H9 (cell line): ENCODE measurements at regions not wholly inside any gene's neighbourhood (a gene's known extent, or its start where the extent isn't known, plus 50 kb on each side); places are given as distances from the start of the nearest gene placed in this dataset.

ENCODE experiments used
- DNase-seq: peaks from one replicate; pipeline ENCODE4 v3.0.0-alpha.2; 2017
- H2AFZ ChIP-seq: one replicate; pipeline ENCODE4 v1.6.1; 2013; ENCODE audit warnings: mild to moderate bottlenecking, low read length, control low read depth, moderate library complexity
- H2AK5ac ChIP-seq: 2 replicates; pipeline ENCODE4 v1.6.1; 2013; ENCODE audit warnings: low read length, control low read depth, mixed read lengths; ENCODE audit not compliant: insufficient read length
- H2BK120ac ChIP-seq: one replicate; pipeline ENCODE4 v1.6.1; 2013; ENCODE audit warnings: low read depth, mild to moderate bottlenecking, low read length, control low read depth, inconsistent platforms; ENCODE audit not compliant: poor library complexity, severe bottlenecking
- H2BK12ac ChIP-seq: 2 replicates; pipeline ENCODE4 v1.6.1; 2013; ENCODE audit warnings: low read length, control low read depth, mixed read lengths, low read depth; ENCODE audit not compliant: insufficient read length
- H2BK15ac ChIP-seq: 2 replicates; pipeline ENCODE4 v1.6.1; 2013; ENCODE audit warnings: low read depth, low read length, control low read depth
- H2BK20ac ChIP-seq: one replicate; pipeline ENCODE4 v1.6.1; 2013; ENCODE audit warnings: low read depth, mild to moderate bottlenecking, low read length, control low read depth, inconsistent platforms; ENCODE audit not compliant: poor library complexity, severe bottlenecking
- H2BK5ac ChIP-seq: 2 replicates; pipeline ENCODE4 v1.6.1; 2013; ENCODE audit warnings: low read length, control low read depth, mixed read lengths; ENCODE audit not compliant: insufficient read length
- H3K14ac ChIP-seq: 2 replicates; pipeline ENCODE4 v1.6.1; 2013; ENCODE audit warnings: low read length, control low read depth; ENCODE audit not compliant: insufficient read depth
- H3K18ac ChIP-seq: 2 replicates; pipeline ENCODE4 v1.6.1; 2013; ENCODE audit warnings: low read depth, mild to moderate bottlenecking, mixed read lengths, low read length, control low read depth; ENCODE audit not compliant: insufficient read length
- H3K23ac ChIP-seq: 2 replicates; pipeline ENCODE4 v1.6.1; 2013; ENCODE audit warnings: low read length, control low read depth, mixed read lengths, low read depth; ENCODE audit not compliant: insufficient read length
- H3K23me2 ChIP-seq: 2 replicates; pipeline ENCODE4 v1.6.1; 2013; ENCODE audit warnings: low read depth, mild to moderate bottlenecking, mixed read lengths, low read length, control low read depth; ENCODE audit not compliant: insufficient read length, poor library complexity, severe bottlenecking
- H3K27ac ChIP-seq: 2 replicates; pipeline ENCODE4 v1.5.1; 2013; ENCODE audit warnings: low read length, control low read depth, mixed read lengths, low read depth; ENCODE audit not compliant: insufficient read length
- H3K27me3 ChIP-seq: 2 replicates; pipeline ENCODE4 v1.6.1; 2013; ENCODE audit warnings: low read length, control low read depth, inconsistent platforms; ENCODE audit not compliant: insufficient read depth
- H3K4ac ChIP-seq: 2 replicates; pipeline ENCODE4 v1.6.1; 2013; ENCODE audit warnings: low read depth, mild to moderate bottlenecking, control low read depth, inconsistent platforms, low read length, moderate library complexity
- H3K4me1 ChIP-seq: 2 replicates; pipeline ENCODE4 v1.6.1; 2013; ENCODE audit warnings: low read length, control low read depth, inconsistent platforms; ENCODE audit not compliant: insufficient read depth
- H3K4me2 ChIP-seq: 2 replicates; pipeline ENCODE4 v1.6.1; 2013; ENCODE audit warnings: low read length, control low read depth, mixed read lengths; ENCODE audit not compliant: insufficient read length, insufficient read depth
- H3K56ac ChIP-seq: 2 replicates; pipeline ENCODE4 v1.6.1; 2013; ENCODE audit warnings: low read depth, mild to moderate bottlenecking, mixed read lengths, low read length, control low read depth; ENCODE audit not compliant: insufficient read length
- H3K79me1 ChIP-seq: 2 replicates; pipeline ENCODE4 v1.6.1; 2013; ENCODE audit warnings: low read depth, mild to moderate bottlenecking, moderate library complexity, low read length, control low read depth, inconsistent platforms; ENCODE audit not compliant: insufficient read depth, poor library complexity, severe bottlenecking
- H3K79me2 ChIP-seq: 2 replicates; pipeline ENCODE4 v1.6.1; 2013; ENCODE audit warnings: low read length, control low read depth, inconsistent platforms; ENCODE audit not compliant: insufficient read depth
- H3K9ac ChIP-seq: 2 replicates; pipeline ENCODE4 v1.6.1; 2013; ENCODE audit warnings: low read length, control low read depth, mixed read lengths; ENCODE audit not compliant: insufficient read length; ENCODE audit errors: extremely low read depth
- H3K9me3 ChIP-seq: one replicate; pipeline ENCODE4 v1.6.1; 2013; ENCODE audit warnings: low read depth, low read length, inconsistent platforms; ENCODE audit not compliant: control insufficient read depth
- H3T11ph ChIP-seq: one replicate; pipeline ENCODE4 v1.6.1; 2013; ENCODE audit warnings: mild to moderate bottlenecking, low read length, control low read depth, inconsistent platforms
- H4K20me1 ChIP-seq: one replicate; pipeline ENCODE4 v1.6.1; 2013; ENCODE audit not compliant: control insufficient read depth, insufficient read length, insufficient read depth
- H4K5ac ChIP-seq: 2 replicates; pipeline ENCODE4 v1.6.1; 2013; ENCODE audit warnings: low read depth, mild to moderate bottlenecking, mixed read lengths, low read length, control low read depth; ENCODE audit not compliant: insufficient read length
- H4K8ac ChIP-seq: replicated peaks from 2 replicates; pipeline ENCODE4 v1.6.1; 2013; ENCODE audit warnings: low read length, control low read depth, mixed read lengths, low read depth; ENCODE audit not compliant: insufficient read length
- H4K91ac ChIP-seq: 2 replicates; pipeline ENCODE4 v1.6.1; 2013; ENCODE audit warnings: low read depth, mild to moderate bottlenecking, moderate library complexity, mixed read lengths, low read length, control low read depth; ENCODE audit not compliant: insufficient read length
- H3K27ac Mint-ChIP-seq, 3 experiments: 2 replicates in 2 of 3; 3 replicates in 1 of 3; pipeline ENCODE4 v1.8.0; 2020 to 2021; ENCODE audit warnings: mixed read lengths in 3 of 3, mild to moderate bottlenecking in 1 of 3, moderate library complexity in 1 of 3
- H3K27me3 Mint-ChIP-seq: 2 replicates; pipeline ENCODE4 v1.8.0; 2021; ENCODE audit warnings: low read depth, mild to moderate bottlenecking, moderate library complexity, mixed read lengths
- H3K36me3 Mint-ChIP-seq, 3 experiments: 2 replicates in 2 of 3; 3 replicates in 1 of 3; pipeline ENCODE4 v1.8.0; 2020 to 2021; ENCODE audit warnings: low read depth in 3 of 3, mixed read lengths in 3 of 3; ENCODE audit not compliant: insufficient read depth in 1 of 3
- H3K4me1 Mint-ChIP-seq, 2 experiments: 2 replicates each; pipeline ENCODE4 v1.8.0; 2020; ENCODE audit warnings: mixed read lengths in 2 of 2
- H3K4me3 Mint-ChIP-seq, 2 experiments: 2 replicates in 1 of 2; 3 replicates in 1 of 2; pipeline ENCODE4 v1.8.0; 2020 to 2021; ENCODE audit warnings: mild to moderate bottlenecking in 2 of 2, mixed read lengths in 2 of 2, moderate library complexity in 1 of 2
- H3K9me3 Mint-ChIP-seq, 2 experiments: 2 replicates in 1 of 2; 3 replicates in 1 of 2; pipeline ENCODE4 v1.8.0; 2020; ENCODE audit warnings: mild to moderate bottlenecking in 2 of 2, mixed read lengths in 2 of 2, moderate library complexity in 1 of 2
- CTCF ChIP-seq: fragments of 200-600 bp; sonication (generic); conservative IDR thresholded peaks from 3 replicates; pipeline ENCODE4 v1.8.0; 2021; ENCODE audit warnings: antibody characterized with exemption, mild to moderate bottlenecking
- WGBS: extraction: QIAGEN DNeasy Blood & Tissue Kit; methylation state at CpG from one replicate; pipeline ENCODE4 v1.1.7; 2013; ENCODE audit warnings: missing lambda C conversion rate, low lambda C conversion rate, mixed read lengths; ENCODE audit not compliant: insufficient read length; ENCODE audit errors: extremely low coverage; 5-methylcytosine and 5-hydroxymethylcytosine counted together

- Histone ChIP-seq H2BK20ac (no peak overlapping the region), H3K27ac (no peak overlapping the region), H2AFZ (no peak overlapping the region), H3T11ph (no peak overlapping the region), H3K4ac (no peak overlapping the region), H2BK12ac (no peak overlapping the region), H3K9me3 (no peaks in the 10 kb centered on the region), H4K8ac (no peak overlapping the region), H2BK120ac (no peak overlapping the region), H4K91ac (no peak overlapping the region), H3K23me2 (no peaks in the 10 kb centered on the region), H3K18ac (no peak overlapping the region), H3K14ac (no peak overlapping the region), H3K27me3 (no peaks in the 10 kb centered on the region), H3K79me2 (no peaks in the 10 kb centered on the region), H4K5ac (no peak overlapping the region), H3K9ac (no peak overlapping the region), H3K56ac (no peak overlapping the region), H2BK5ac (no peak overlapping the region), H3K4me1 (no peaks in the 10 kb centered on the region), H2BK15ac (no peak overlapping the region), H3K79me1 (no peaks in the 10 kb centered on the region), H3K4me2 (no peak overlapping the region), H4K20me1 (no peaks in the 10 kb centered on the region), H3K23ac (no peak overlapping the region), H2AK5ac (no peak overlapping the region)
- Mint-ChIP-seq H3K27me3 (no peaks in the 10 kb centered on the region; the same call in 1 of the 2 replicates), H3K36me3 (no peaks in the 10 kb centered on the region; a peak in 1 of 7 replicates), H3K9me3 (no peaks in the 10 kb centered on the region), H3K27ac (no peak overlapping the region), H3K4me3 (no peak overlapping the region), H3K4me1 (no peaks in the 10 kb centered on the region)
- no peak for DNase-seq
- no CpG with 5 or more reads among the region's 3 CpGs for WGBS
- TF ChIP-seq CTCF, result no peak
These were observed 75.1 kb upstream of the FAM216B start for GRCh38 chr13:42706286-42706685.
